ENCODE measurements at regions not wholly inside any gene's neighbourhood (a gene's known extent, or its start where the extent isn't known, plus 50 kb on each side); places are given as distances from the start of the nearest gene placed in this dataset.

DNA sequence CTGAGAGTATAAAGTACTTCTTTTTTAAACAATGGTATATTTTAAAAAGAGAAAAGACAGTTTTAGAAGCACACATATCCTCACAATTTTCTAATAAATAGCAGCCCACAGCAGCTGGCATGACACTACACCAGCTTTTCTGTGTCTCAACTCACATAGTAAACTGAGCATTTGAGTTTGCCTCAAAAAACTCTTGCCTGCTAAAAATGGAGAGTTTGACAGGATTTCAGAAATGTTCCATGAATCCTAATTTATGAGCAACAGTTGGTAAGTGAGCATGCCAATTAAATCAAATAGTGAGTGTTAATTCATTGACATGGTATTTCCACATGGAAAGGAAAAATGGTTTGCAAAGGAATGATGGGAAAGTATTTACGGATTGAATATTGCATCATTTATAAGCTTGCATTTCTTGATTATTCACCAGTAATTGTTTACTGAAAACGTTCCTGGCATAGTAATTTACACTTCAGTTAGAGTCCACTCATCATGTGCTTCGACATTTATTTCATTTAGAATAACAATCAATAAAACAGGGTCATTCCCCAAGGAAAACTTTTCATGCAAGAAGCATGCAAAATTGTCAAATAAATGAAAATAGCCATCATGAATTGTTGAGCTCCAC, 323.0 kb downstream of the EFNB2 start:
- Mint-ChIP-seq H3K36me3 (no peaks in the 10 kb centered on the region), H3K27ac (no peak overlapping the region), H3K4me1 (no peaks in the 10 kb centered on the region), H3K4me3 (no peak overlapping the region), H3K27me3 (ENCODE audit: low read depth in 3 of 3) (peaks cover 0 to 2% (median 0%) of the 10 kb centered on the region in 3 donors), H3K9me3 (peaks cover 0 to 6% (median 0%) of the 10 kb centered on the region in 6 donors)
- no peak for DNase-seq

DNA sequence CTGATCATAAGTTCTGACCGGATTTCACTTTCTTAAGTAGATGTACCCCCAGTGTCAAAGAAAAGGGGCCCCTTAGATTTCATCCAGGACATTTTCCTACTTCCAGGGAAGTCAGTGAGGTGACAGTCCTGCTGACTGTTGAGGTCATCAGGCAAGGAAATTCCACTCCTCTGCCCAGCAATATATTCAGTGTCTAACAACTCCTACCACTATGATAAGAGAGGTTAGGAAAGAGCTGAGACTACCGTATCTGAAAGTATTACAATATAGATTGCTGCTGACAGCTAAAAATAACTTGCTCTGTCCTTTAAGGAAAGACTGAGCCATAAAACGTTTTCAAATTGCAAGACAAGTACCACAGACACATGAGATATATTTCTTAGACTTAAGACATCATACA, 325.1 kb downstream of the EFNB2 start:
- Mint-ChIP-seq H3K27ac (no peak overlapping the region), H3K4me3 (no peak overlapping the region), H3K36me3 (no peaks in the 10 kb centered on the region), H3K27me3 (ENCODE audit: low read depth in 3 of 3) (peaks cover 0 to 2% (median 0%) of the 10 kb centered on the region in 3 donors), H3K4me1 (no peaks in the 10 kb centered on the region), H3K9me3 (peaks cover 0 to 6% (median 3%) of the 10 kb centered on the region in 6 donors)
- DNase-seq, result no peak

DNA sequence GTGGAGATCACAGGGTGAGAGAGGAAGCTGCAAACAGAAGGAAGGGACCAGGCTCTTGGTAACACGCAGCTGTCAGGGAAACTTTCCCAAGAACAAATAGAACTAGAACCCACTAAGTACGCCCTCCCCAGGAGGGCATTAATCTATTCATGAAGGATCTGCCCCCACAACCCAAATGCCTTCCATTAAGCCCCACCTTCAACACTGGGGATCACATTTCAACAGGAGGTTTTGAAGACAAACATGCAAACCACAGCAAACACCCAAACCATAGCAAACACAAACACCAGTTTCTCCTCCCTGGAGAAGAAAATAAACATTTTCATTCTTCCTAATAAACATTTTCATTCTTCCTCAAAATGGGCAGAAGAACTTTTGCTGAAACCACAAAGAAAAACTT, 329.6 kb downstream of the EFNB2 start:
- H3K4me1 Mint-ChIP-seq, result no peaks in the 10 kb centered on the region
- no peaks in the 10 kb centered on the region for H3K36me3 Mint-ChIP-seq
- peaks cover 0 to 7% (median 4%) of the 10 kb centered on the region in 6 donors for H3K9me3 Mint-ChIP-seq
- DNase-seq, result no peak
- H3K27me3 Mint-ChIP-seq (ENCODE audit: low read depth in 3 of 3), result peaks cover 0 to 2% (median 0%) of the 10 kb centered on the region in 3 donors
- H3K4me3 Mint-ChIP-seq, result no peak overlapping the region
- H3K27ac Mint-ChIP-seq, result no peak overlapping the region

DNA sequence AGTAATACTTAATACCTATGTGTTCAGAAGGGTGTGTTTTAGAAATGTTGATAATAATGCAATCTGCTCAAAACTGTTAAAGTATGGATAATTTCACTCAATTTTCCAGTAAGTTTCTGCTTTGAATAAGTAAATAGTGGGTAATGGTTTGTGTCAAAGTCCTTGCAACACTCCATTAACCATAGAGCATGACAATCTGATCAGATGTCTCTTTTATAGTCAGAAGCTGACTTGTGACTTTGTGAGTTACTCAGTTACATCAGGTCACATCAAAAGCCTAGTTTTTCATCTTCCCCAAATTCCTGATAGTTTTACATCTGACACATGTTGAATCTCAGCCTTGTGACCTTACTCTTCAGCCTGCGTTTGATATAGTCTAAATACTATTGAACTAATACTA, 338.0 kb downstream of the EFNB2 start:
- H3K4me1 Mint-ChIP-seq, result no peaks in the 10 kb centered on the region
- no peak overlapping the region for H3K27ac Mint-ChIP-seq
- no peak for DNase-seq
- H3K36me3 Mint-ChIP-seq, result no peaks in the 10 kb centered on the region
- no peak overlapping the region for H3K4me3 Mint-ChIP-seq
- H3K27me3 Mint-ChIP-seq (ENCODE audit: low read depth in 3 of 3), result peaks cover 0 to 6% (median 1%) of the 10 kb centered on the region in 3 donors
- H3K9me3 Mint-ChIP-seq, result peaks cover 2 to 7% (median 4%) of the 10 kb centered on the region in 6 donors

DNA sequence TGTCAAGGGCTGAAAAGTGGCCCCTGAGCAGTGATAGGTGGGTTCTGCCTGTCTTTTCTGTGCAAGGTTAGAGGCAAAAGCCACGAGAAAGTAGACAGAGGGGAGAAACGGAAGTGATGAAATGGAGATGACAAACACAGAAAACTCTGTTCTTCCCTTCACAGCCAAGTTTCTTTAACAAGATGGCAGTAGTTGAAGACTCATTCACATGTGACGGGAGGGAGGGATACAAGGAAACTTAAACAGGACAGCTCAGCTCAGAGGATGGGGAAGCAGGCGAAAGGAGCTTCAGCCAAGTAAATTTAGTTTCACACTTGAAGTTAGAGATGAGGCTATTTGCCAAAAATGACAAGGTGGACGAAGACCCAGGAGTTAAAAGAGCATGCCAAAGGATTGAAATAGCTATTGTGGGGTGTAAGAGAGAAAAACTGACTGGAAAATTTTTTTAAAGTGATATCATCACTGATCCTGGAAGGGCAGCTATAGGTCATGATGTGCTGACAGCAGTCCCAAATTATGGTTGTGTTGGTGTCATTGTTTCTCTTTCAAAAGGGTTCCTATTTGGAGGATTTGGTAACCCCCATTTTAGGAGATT, 347.9 kb downstream of the EFNB2 start:
- peaks cover 1 to 26% (median 7%) of the 10 kb centered on the region in 6 donors for H3K9me3 Mint-ChIP-seq
- peaks cover 0 to 2% (median 0%) of the 10 kb centered on the region in 3 donors for H3K27me3 Mint-ChIP-seq (ENCODE audit: low read depth in 3 of 3)
- H3K4me1 Mint-ChIP-seq, result no peaks in the 10 kb centered on the region
- H3K4me3 Mint-ChIP-seq, result no peak overlapping the region
- no peak for DNase-seq
- H3K36me3 Mint-ChIP-seq, result no peaks in the 10 kb centered on the region
- no peak overlapping the region for H3K27ac Mint-ChIP-seq

DNA sequence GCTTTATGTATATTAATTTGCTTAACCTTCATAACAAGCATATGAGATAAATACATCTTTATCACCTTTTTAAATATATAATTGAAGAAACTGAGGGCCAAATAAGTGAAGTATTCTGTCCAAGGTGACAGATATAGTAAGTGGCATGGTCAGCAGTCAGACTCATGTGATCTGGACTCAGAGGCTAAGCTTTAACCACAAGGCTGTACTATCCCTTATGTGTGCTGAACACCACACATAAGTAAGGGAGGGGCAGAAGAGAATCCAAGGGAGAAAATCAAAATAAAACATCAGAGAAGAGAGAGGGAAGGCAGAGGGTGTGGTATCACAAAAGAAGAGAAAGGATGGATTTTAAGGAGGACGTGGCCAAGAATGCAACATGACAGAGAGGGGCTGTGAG, 348.4 kb downstream of the EFNB2 start:
- Mint-ChIP-seq H3K36me3 (no peaks in the 10 kb centered on the region), H3K27me3 (ENCODE audit: low read depth in 3 of 3) (peaks cover 0 to 2% (median 0%) of the 10 kb centered on the region in 3 donors), H3K4me1 (no peaks in the 10 kb centered on the region), H3K27ac (no peak overlapping the region), H3K4me3 (no peak overlapping the region), H3K9me3 (peaks cover 0 to 25% (median 5%) of the 10 kb centered on the region in 6 donors)
- DNase-seq, result no peak

DNA sequence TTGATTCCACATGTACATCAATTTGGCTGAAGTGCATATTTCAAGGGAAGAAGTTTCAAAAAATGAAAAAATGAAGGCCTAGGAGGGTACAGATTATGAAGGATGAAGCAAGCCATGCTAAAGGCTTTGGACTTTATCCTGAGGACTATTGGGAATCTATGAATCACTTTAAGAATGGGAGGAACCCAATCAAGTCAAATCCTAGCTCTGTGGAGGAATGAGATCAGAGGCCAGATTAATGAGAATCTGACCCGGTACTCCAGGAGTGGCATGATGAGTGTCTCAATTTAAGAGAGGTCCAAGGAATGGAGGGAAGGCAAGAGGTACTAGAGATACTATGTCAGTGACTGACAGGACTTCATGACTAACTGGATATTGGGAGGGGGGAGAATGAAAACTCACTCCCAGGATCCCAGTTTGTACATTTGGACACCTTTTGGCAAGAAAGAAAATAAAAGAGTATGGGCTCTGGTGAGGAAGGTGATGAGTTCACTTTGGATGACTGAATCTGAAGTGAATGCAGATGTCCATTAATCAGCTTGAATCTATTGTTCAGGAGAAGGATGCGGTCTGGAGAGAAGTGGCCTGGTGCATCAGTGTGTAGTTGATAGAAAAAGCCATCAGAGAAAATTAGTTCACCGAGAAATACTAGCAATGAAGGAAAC, 349.0 kb downstream of the EFNB2 start:
- Mint-ChIP-seq H3K4me1 (no peaks in the 10 kb centered on the region), H3K4me3 (no peak overlapping the region), H3K27me3 (ENCODE audit: low read depth in 3 of 3) (peaks cover 0 to 2% (median 0%) of the 10 kb centered on the region in 3 donors), H3K9me3 (peaks cover 0 to 25% (median 6%) of the 10 kb centered on the region in 6 donors), H3K36me3 (no peaks in the 10 kb centered on the region), H3K27ac (no peak overlapping the region)
- no peak for DNase-seq

DNA sequence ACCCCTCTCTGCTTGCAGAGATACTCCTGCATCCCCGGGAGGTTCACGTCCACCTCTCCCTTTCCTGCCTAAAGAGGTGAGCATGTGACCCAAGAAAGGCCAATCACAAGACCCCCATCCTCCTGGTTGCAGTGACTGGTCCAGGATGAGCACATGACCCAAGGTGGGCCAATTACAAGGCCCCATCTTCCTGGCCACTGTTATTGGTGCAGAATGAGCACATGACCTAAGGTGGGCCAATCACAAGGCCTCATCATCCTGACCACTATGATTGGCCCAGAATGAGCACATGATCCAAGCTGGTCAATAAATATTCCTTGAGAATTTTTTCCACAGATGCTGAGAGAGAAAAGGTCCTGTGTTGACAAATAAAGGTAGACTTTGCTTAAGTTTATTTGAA, 350.7 kb downstream of the EFNB2 start:
- Mint-ChIP-seq H3K27ac (no peak overlapping the region), H3K9me3 (peaks cover 0 to 25% (median 6%) of the 10 kb centered on the region in 6 donors), H3K4me3 (no peak overlapping the region), H3K4me1 (no peaks in the 10 kb centered on the region), H3K36me3 (no peaks in the 10 kb centered on the region), H3K27me3 (ENCODE audit: low read depth in 3 of 3) (peaks cover 0 to 2% (median 0%) of the 10 kb centered on the region in 3 donors)
- DNase-seq, result no peak

DNA sequence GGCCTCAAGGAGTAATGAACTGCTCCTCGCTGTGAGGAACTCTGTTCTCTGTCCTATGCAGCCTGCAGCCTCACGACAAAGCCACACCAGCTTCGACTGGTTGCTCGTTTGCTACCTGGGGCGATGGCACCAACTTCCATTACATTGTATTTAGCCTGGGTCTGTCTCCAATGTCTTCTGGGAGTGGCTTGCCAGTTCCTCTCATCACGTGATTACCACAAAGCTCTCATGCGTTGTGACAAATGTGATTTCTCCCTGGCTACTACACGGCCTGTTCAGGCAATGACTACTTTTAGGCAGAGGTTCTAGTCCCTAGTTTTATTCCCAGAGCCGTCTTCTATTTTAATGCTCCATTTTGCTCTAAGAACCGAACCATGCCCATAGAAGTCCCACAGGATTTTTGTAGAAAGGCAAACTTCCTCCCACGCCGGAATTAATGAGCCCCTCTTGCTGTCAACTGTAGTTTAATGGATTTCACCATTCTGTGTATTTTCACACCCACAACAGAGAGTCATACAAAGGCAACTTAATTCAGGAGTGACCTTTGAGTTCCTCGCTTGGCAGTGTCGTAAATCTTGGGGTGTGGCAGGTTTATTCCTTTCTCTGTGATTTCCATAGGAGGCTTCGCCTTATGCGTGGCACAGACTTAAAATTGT, 351.9 kb downstream of the EFNB2 start:
- Mint-ChIP-seq H3K4me1 (no peaks in the 10 kb centered on the region), H3K9me3 (peaks cover 0 to 25% (median 6%) of the 10 kb centered on the region in 6 donors), H3K27me3 (ENCODE audit: low read depth in 3 of 3) (peaks cover 0 to 2% (median 0%) of the 10 kb centered on the region in 3 donors), H3K36me3 (no peaks in the 10 kb centered on the region), H3K27ac (no peak overlapping the region), H3K4me3 (no peak overlapping the region)
- DNase-seq, result no peak

DNA sequence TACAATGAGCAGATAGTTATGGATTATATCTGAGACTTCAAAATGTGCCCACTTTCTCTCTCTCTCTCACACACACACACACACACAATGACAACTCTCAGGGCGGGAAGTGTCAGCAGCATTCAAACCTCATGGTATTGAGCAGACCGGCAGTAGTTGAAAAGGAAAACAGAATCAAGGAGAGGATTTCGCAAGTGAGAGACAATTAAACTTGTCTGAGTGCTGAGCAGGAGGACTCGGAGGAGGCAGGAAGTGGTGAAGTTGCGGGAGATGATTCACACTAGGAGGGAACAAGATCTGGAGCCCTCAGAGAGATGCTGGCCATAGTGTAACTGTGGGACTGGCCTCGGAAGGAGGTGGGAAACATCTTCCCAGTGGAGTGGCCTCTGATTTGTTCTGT, 353.1 kb downstream of the EFNB2 start:
- no peak for DNase-seq
- H3K36me3 Mint-ChIP-seq, result no peaks in the 10 kb centered on the region
- no peak overlapping the region for H3K27ac Mint-ChIP-seq
- no peak overlapping the region for H3K4me3 Mint-ChIP-seq
- H3K9me3 Mint-ChIP-seq, result peaks cover 0 to 20% (median 6%) of the 10 kb centered on the region in 6 donors
- no peaks in the 10 kb centered on the region for H3K4me1 Mint-ChIP-seq
- peaks cover 0 to 2% (median 0%) of the 10 kb centered on the region in 3 donors for H3K27me3 Mint-ChIP-seq (ENCODE audit: low read depth in 3 of 3)

DNA sequence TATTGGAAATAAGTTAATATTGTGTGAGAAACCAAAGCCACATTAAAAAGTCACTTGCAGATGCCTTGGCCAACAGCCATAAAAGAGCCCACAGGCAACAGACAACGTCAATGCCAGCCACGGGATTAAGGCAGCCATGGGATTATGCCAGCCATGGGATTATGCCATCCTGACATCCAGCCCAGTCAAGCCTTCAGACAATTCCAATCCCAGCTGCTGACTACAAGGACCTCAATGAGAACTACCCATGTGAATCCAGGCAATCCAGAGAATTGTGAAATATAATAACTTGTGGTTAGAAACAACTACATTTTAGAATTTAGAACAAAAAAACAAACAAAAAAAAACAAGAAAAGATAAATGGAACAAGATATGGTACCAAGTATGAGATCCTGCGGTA, 356.6 kb downstream of the EFNB2 start:
- Mint-ChIP-seq H3K27me3 (ENCODE audit: low read depth in 3 of 3) (peaks cover 0 to 2% (median 0%) of the 10 kb centered on the region in 3 donors), H3K4me1 (no peaks in the 10 kb centered on the region), H3K9me3 (peaks cover 0 to 6% (median 2%) of the 10 kb centered on the region in 6 donors), H3K36me3 (no peaks in the 10 kb centered on the region), H3K27ac (no peak overlapping the region), H3K4me3 (no peak overlapping the region)
- no peak for DNase-seq

DNA sequence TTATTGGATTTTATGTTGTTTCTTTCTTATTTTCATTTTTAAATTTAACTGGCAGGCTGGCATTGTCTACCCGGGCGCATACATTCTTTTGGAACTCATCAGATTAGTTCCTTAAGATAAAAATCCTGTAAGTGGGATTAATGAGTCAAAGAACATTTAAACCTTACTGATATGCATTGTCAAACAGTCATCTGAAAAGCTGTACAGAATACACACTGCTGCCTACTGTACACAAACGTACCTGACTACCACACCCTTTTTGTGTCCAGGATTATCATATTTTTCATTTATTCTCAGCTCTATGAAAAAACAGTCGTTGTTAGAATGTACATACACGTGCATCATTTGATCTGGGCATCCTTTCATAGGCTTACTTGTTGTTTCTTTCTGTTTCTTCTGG, 358.3 kb downstream of the EFNB2 start:
- Mint-ChIP-seq H3K27me3 (ENCODE audit: low read depth in 3 of 3) (no peaks in the 10 kb centered on the region), H3K4me1 (no peaks in the 10 kb centered on the region), H3K4me3 (no peak overlapping the region), H3K36me3 (no peaks in the 10 kb centered on the region), H3K27ac (no peak overlapping the region), H3K9me3 (peaks cover 0 to 4% (median under 1%) of the 10 kb centered on the region in 6 donors)
- DNase-seq, result no peak

DNA sequence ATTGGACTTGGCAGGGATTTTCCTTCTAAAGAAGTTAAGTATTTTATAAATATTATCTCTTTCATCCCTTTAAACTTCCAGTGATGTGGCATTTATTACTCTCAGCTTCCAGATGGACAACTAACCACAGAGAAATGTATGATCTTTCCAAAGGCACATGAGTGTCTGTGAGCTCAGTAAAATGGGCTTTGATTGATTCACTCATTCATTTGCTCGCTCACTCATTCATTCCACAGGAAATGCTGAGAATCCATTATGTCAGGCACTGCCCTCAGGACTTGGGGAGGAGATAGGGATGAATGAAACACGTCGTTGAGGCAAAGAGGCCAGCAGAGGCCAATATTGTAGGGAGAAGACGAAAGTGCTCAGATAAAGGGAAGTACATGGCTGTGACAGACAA, 359.3 kb downstream of the EFNB2 start:
- Mint-ChIP-seq H3K4me3 (no peak overlapping the region), H3K27me3 (ENCODE audit: low read depth in 3 of 3) (no peaks in the 10 kb centered on the region), H3K27ac (no peak overlapping the region), H3K9me3 (peaks cover 0 to 4% (median 0%) of the 10 kb centered on the region in 6 donors), H3K4me1 (no peaks in the 10 kb centered on the region), H3K36me3 (no peaks in the 10 kb centered on the region)
- no peak for DNase-seq
